ENCODE measurements at regions not wholly inside any gene's neighbourhood (a gene's known extent, or its start where the extent isn't known, plus 50 kb on each side); places are given as distances from the start of the nearest gene placed in this dataset.

GRCh38 chr10:84879991-84880390, 551.6 kb downstream of the CCSER2 start:
- TF ChIP-seq CTCF (IDR thresholded peaks at IDR 0.05) (no peak), ZFX (IDR thresholded peaks at IDR 0.05; ENCODE audit: borderline replicate concordance) (no peak)

All from 22Rv1 (cell line).